ENCODE measurements at regions not wholly inside any gene's neighbourhood (a gene's known extent, or its start where the extent isn't known, plus 50 kb on each side); places are given as distances from the start of the nearest gene placed in this dataset.

GRCh38 chr9:71245651-71246050 lies 124.2 kb upstream of the TRPM3 start:
- ATAC-seq (ENCODE audit: low read depth): no peak
- DNase-seq (ENCODE audit: low spot score in 2 of 2): no peak
- H3K27ac Mint-ChIP-seq: no peak overlapping the region
- no peak overlapping the region for H3K4me3 Mint-ChIP-seq
- no peaks in the 10 kb centered on the region for H3K36me3 Mint-ChIP-seq
- no peaks in the 10 kb centered on the region for H3K4me1 Mint-ChIP-seq
- peaks cover 5% of the 10 kb centered on the region for H3K27me3 Mint-ChIP-seq
- no peaks in the 10 kb centered on the region for H3K9me3 Mint-ChIP-seq

GRCh38 chr9:71243951-71244350 lies 122.5 kb upstream of the TRPM3 start:
- H3K36me3 Mint-ChIP-seq: no peaks in the 10 kb centered on the region
- peaks cover 5% of the 10 kb centered on the region for H3K27me3 Mint-ChIP-seq
- no peak for DNase-seq (ENCODE audit: low spot score in 2 of 2)
- no peak for ATAC-seq (ENCODE audit: low read depth)
- H3K4me1 Mint-ChIP-seq: no peaks in the 10 kb centered on the region
- H3K4me3 Mint-ChIP-seq: no peak overlapping the region
- H3K27ac Mint-ChIP-seq: no peak overlapping the region
- H3K9me3 Mint-ChIP-seq: no peaks in the 10 kb centered on the region

GRCh38 chr9:71242081-71242480 lies 120.7 kb upstream of the TRPM3 start:
- no peaks in the 10 kb centered on the region for H3K4me1 Mint-ChIP-seq
- H3K27me3 Mint-ChIP-seq: peaks cover 3% of the 10 kb centered on the region
- no peaks in the 10 kb centered on the region for H3K9me3 Mint-ChIP-seq
- H3K27ac Mint-ChIP-seq: no peak overlapping the region
- H3K36me3 Mint-ChIP-seq: no peaks in the 10 kb centered on the region
- H3K4me3 Mint-ChIP-seq: no peak overlapping the region
- ATAC-seq (ENCODE audit: low read depth) (no peak), DNase-seq (ENCODE audit: low spot score in 2 of 2) (no peak)

- Mint-ChIP-seq H3K9me3 (no peaks in the 10 kb centered on the region), H3K36me3 (no peaks in the 10 kb centered on the region), H3K27me3 (no peaks in the 10 kb centered on the region)
Measured at GRCh38 chr9:71237051-71237450, 115.6 kb upstream of the TRPM3 start.

GRCh38 chr9:71233646-71234045 lies 112.2 kb upstream of the TRPM3 start:
- no peaks in the 10 kb centered on the region for H3K27me3 Mint-ChIP-seq
- ATAC-seq (ENCODE audit: low read depth) (no peak), DNase-seq (ENCODE audit: low spot score in 2 of 2) (no peak)
- no peak overlapping the region for H3K4me3 Mint-ChIP-seq
- H3K36me3 Mint-ChIP-seq: no peaks in the 10 kb centered on the region
- no peak overlapping the region for H3K27ac Mint-ChIP-seq
- no peaks in the 10 kb centered on the region for H3K4me1 Mint-ChIP-seq
- peaks cover 1% of the 10 kb centered on the region for H3K9me3 Mint-ChIP-seq

More at GRCh38 chr9:71237051-71237450, 115.6 kb upstream of the TRPM3 start:
- Mint-ChIP-seq H3K4me1 (no peaks in the 10 kb centered on the region), H3K27ac (no peak overlapping the region), H3K4me3 (no peak overlapping the region)
- no peak for DNase-seq (ENCODE audit: low spot score in 2 of 2)
- no peak for ATAC-seq (ENCODE audit: low read depth)

GRCh38 chr9:71223953-71224538 lies 102.6 kb upstream of the TRPM3 start:
- Mint-ChIP-seq H3K9me3 (no peaks in the 10 kb centered on the region), H3K27me3 (peaks cover 2% of the 10 kb centered on the region), H3K4me1 (no peaks in the 10 kb centered on the region), H3K4me3 (no peak overlapping the region), H3K36me3 (no peaks in the 10 kb centered on the region), H3K27ac (no peak overlapping the region)
- ATAC-seq (ENCODE audit: low read depth) (no peak), DNase-seq (ENCODE audit: low spot score in 2 of 2) (no peak)

- Mint-ChIP-seq H3K27me3 (peaks cover 2% of the 10 kb centered on the region), H3K36me3 (no peaks in the 10 kb centered on the region), H3K9me3 (peaks cover 7% of the 10 kb centered on the region)
Measured at GRCh38 chr9:71218774-71219173, 97.4 kb upstream of the TRPM3 start.

GRCh38 chr9:71213633-71214032 lies 92.2 kb upstream of the TRPM3 start:
- no peak overlapping the region for H3K27ac Mint-ChIP-seq
- no peaks in the 10 kb centered on the region for H3K36me3 Mint-ChIP-seq
- no peak overlapping the region for H3K4me3 Mint-ChIP-seq

More at GRCh38 chr9:71218774-71219173, 97.4 kb upstream of the TRPM3 start:
- Mint-ChIP-seq H3K27ac (no peak overlapping the region), H3K4me1 (no peaks in the 10 kb centered on the region), H3K4me3 (no peak overlapping the region)
- DNase-seq (ENCODE audit: low spot score in 2 of 2) (no peak), ATAC-seq (ENCODE audit: low read depth) (no peak)

GRCh38 chr9:71210326-71210725 lies 88.9 kb upstream of the TRPM3 start:
- H3K27me3 Mint-ChIP-seq: no peaks in the 10 kb centered on the region
- ATAC-seq (ENCODE audit: low read depth) (no peak), DNase-seq (ENCODE audit: low spot score in 2 of 2) (no peak)
- no peak overlapping the region for H3K27ac Mint-ChIP-seq
- H3K4me1 Mint-ChIP-seq: no peaks in the 10 kb centered on the region
- H3K36me3 Mint-ChIP-seq: no peaks in the 10 kb centered on the region
- no peak overlapping the region for H3K4me3 Mint-ChIP-seq
- H3K9me3 Mint-ChIP-seq: peaks cover 8% of the 10 kb centered on the region

More at GRCh38 chr9:71213633-71214032, 92.2 kb upstream of the TRPM3 start:
- ATAC-seq (ENCODE audit: low read depth) (no peak), DNase-seq (ENCODE audit: low spot score in 2 of 2) (no peak)
- no peaks in the 10 kb centered on the region for H3K27me3 Mint-ChIP-seq
- H3K4me1 Mint-ChIP-seq: no peaks in the 10 kb centered on the region
- peaks cover 8% of the 10 kb centered on the region for H3K9me3 Mint-ChIP-seq

GRCh38 chr9:71209890-71210289 lies 88.5 kb upstream of the TRPM3 start:
- no peaks in the 10 kb centered on the region for H3K27me3 Mint-ChIP-seq
- DNase-seq (ENCODE audit: low spot score in 2 of 2) (no peak), ATAC-seq (ENCODE audit: low read depth) (no peak)
- H3K36me3 Mint-ChIP-seq: no peaks in the 10 kb centered on the region
- no peak overlapping the region for H3K4me3 Mint-ChIP-seq
- H3K9me3 Mint-ChIP-seq: peaks cover 8% of the 10 kb centered on the region
- H3K27ac Mint-ChIP-seq: no peak overlapping the region
- H3K4me1 Mint-ChIP-seq: no peaks in the 10 kb centered on the region

GRCh38 chr9:71202931-71203330 lies 81.5 kb upstream of the TRPM3 start:
- Mint-ChIP-seq H3K4me3 (no peak overlapping the region), H3K9me3 (peaks cover 3% of the 10 kb centered on the region), H3K36me3 (no peaks in the 10 kb centered on the region), H3K27ac (no peak overlapping the region), H3K4me1 (no peaks in the 10 kb centered on the region), H3K27me3 (peaks cover 2% of the 10 kb centered on the region)
- ATAC-seq (ENCODE audit: low read depth) (no peak), DNase-seq (ENCODE audit: low spot score in 2 of 2) (no peak)

GRCh38 chr9:71191708-71192107 lies 70.3 kb upstream of the TRPM3 start:
- Mint-ChIP-seq H3K9me3 (peaks cover 3% of the 10 kb centered on the region), H3K4me1 (no peaks in the 10 kb centered on the region), H3K36me3 (no peaks in the 10 kb centered on the region), H3K27ac (no peak overlapping the region), H3K27me3 (no peaks in the 10 kb centered on the region), H3K4me3 (no peak overlapping the region)
- ATAC-seq (ENCODE audit: low read depth) (no peak), DNase-seq (ENCODE audit: low spot score in 2 of 2) (no peak)

- no peak for DNase-seq (ENCODE audit: low spot score in 2 of 2)
- Mint-ChIP-seq H3K9me3 (no peaks in the 10 kb centered on the region), H3K36me3 (no peaks in the 10 kb centered on the region), H3K27me3 (no peaks in the 10 kb centered on the region), H3K27ac (no peak overlapping the region), H3K4me1 (no peaks in the 10 kb centered on the region), H3K4me3 (no peak overlapping the region)
- no peak for ATAC-seq (ENCODE audit: low read depth)
Measured at GRCh38 chr9:71183251-71183650, 61.8 kb upstream of the TRPM3 start.

GRCh38 chr9:71179183-71179582 lies 57.8 kb upstream of the TRPM3 start:
- Mint-ChIP-seq H3K27ac (no peak overlapping the region), H3K9me3 (no peaks in the 10 kb centered on the region), H3K36me3 (no peaks in the 10 kb centered on the region), H3K4me1 (no peaks in the 10 kb centered on the region), H3K27me3 (no peaks in the 10 kb centered on the region), H3K4me3 (no peak overlapping the region)
- DNase-seq (ENCODE audit: low spot score in 2 of 2) (no peak), ATAC-seq (ENCODE audit: low read depth) (no peak)

- H3K27me3 Mint-ChIP-seq: no peaks in the 10 kb centered on the region
- H3K36me3 Mint-ChIP-seq: no peaks in the 10 kb centered on the region
- ATAC-seq (ENCODE audit: low read depth) (no peak), DNase-seq (ENCODE audit: low spot score in 2 of 2) (no peak)
- H3K27ac Mint-ChIP-seq: no peak overlapping the region
- no peak overlapping the region for H3K4me3 Mint-ChIP-seq
- no peaks in the 10 kb centered on the region for H3K4me1 Mint-ChIP-seq
- H3K9me3 Mint-ChIP-seq: no peaks in the 10 kb centered on the region
Measured at GRCh38 chr9:71177901-71178300, 56.5 kb upstream of the TRPM3 start.

Data from memory B cell (primary cell).